Spleen (tissue), 7 donors: ENCODE measurements at regions not wholly inside any gene's neighbourhood (a gene's known extent, or its start where the extent isn't known, plus 50 kb on each side); places are given as distances from the start of the nearest gene placed in this dataset.

Source experiments
- POLR2A ChIP-seq, 3 donors: fragments of 450-650 bp; IDR thresholded peaks; one replicate each; pipeline ENCODE4 v1.5.1; 2017; ENCODE audit warnings: antibody characterized with exemption in 3 of 3, mild to moderate bottlenecking in 1 of 3
- TF ChIP-seq, protein P1 (sequence below), 11 experiments: fragments of 200-600 bp in 7 of 11; fragments of 450-650 bp in 4 of 11; sonication (generic) in 4 of 11; IDR thresholded peaks in 8 of 11; conservative IDR thresholded peaks in 3 of 11; 1 replicate in 7 of 11; 2 replicates in 4 of 11; pipeline versions ENCODE4 v1.4.0 to v1.8.0; 2016 to 2021; ENCODE audit warnings: antibody characterized with exemption in 11 of 11, inconsistent platforms in 4 of 11, mild to moderate bottlenecking in 1 of 11
- donor health status: DM: no; HTN: no; CAD: no; lungs with moderate emphysema.
- donor health status: DM: no; HTN: no; CAD: no.
- donor health status: DM: no; HTN: no; CAD: no.

DNA sequence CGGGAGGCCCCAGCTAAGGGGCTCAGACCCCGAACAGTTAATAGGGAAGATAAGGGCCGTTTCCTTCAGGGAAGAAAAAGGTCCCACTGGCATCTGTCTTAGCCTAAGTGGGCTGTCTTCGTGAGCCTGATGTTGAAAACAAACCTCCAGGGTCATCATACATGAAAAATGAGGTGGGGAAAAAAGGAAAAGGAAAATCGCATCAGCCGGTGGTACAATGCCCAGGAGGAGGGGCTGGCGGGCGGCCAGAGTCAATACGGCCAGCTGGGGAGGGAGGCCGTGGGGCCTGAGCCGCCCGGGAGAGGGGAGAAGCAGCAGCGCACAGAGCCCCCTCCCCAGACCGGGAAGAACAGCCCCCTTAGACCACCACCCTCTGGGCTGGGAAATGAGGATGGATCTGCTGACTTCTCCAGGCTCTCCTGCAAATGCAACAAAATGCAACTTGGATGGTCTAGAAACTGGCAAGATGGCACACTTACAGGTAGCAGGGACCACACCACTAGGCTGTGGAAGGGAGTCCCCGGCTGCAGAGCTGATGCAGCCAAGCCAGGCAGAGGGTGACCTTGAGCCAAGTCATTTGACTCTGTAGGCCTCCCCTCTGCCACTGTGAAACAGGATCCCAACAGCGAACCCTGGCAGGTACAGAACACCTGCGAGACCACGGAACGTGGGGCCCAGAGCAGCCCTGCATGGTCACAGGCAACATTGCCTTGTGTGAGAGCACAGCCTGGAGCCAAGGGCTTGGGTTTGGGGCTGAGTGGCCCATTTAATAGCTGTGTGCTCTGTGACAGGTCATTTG lies 448.5 kb downstream of the SOX9 start:
- TF ChIP-seq, protein P1, sequence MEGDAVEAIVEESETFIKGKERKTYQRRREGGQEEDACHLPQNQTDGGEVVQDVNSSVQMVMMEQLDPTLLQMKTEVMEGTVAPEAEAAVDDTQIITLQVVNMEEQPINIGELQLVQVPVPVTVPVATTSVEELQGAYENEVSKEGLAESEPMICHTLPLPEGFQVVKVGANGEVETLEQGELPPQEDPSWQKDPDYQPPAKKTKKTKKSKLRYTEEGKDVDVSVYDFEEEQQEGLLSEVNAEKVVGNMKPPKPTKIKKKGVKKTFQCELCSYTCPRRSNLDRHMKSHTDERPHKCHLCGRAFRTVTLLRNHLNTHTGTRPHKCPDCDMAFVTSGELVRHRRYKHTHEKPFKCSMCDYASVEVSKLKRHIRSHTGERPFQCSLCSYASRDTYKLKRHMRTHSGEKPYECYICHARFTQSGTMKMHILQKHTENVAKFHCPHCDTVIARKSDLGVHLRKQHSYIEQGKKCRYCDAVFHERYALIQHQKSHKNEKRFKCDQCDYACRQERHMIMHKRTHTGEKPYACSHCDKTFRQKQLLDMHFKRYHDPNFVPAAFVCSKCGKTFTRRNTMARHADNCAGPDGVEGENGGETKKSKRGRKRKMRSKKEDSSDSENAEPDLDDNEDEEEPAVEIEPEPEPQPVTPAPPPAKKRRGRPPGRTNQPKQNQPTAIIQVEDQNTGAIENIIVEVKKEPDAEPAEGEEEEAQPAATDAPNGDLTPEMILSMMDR (IDR thresholded peaks at IDR 0.05 in 8 of 11, conservative IDR thresholded peaks at IDR 0.05 in 3 of 11), result no peak
- TF ChIP-seq POLR2A (IDR thresholded peaks at IDR 0.05), result no peak
